ENCODE measurements at regions not wholly inside any gene's neighbourhood (a gene's known extent, or its start where the extent isn't known, plus 50 kb on each side); places are given as distances from the start of the nearest gene placed in this dataset.
"Not testable (repeated sequence)": the region's sequence is repeated elsewhere in the genome, so short reads cannot be mapped to it uniquely, and the experiment has no call there.

- no peak for DNase-seq
These were observed 54.0 kb downstream of the RFPL4B start for GRCh38 chr6:112401083-112401482.

- DNase-seq, result no peak
These were observed 60.0 kb downstream of the RFPL4B start for GRCh38 chr6:112407101-112407590.

GRCh38 chr6:112408522-112408921, 61.4 kb downstream of the RFPL4B start:
- no peak for DNase-seq

GRCh38 chr6:112409311-112409710, 62.2 kb downstream of the RFPL4B start:
- peak; percentile 27 for DNase-seq

- no peak for DNase-seq
These were observed 66.7 kb downstream of the RFPL4B start for GRCh38 chr6:112413780-112414179.

- no peak for DNase-seq
These were observed 68.2 kb downstream of the RFPL4B start for GRCh38 chr6:112415366-112415765.

GRCh38 chr6:112416866-112417265, 69.7 kb downstream of the RFPL4B start:
- peak; percentile 89 for DNase-seq

GRCh38 chr6:112427011-112427410, 79.9 kb downstream of the RFPL4B start:
- not testable (repeated sequence) for DNase-seq

- no peak for DNase-seq
These were observed 80.4 kb downstream of the RFPL4B start for GRCh38 chr6:112427499-112427898.

- DNase-seq, result no peak
These were observed 81.3 kb downstream of the RFPL4B start for GRCh38 chr6:112428477-112428876.

GRCh38 chr6:112429226-112429625, 82.1 kb downstream of the RFPL4B start:
- DNase-seq, result peak; percentile 48

- DNase-seq, result no peak
These were observed 84.7 kb downstream of the RFPL4B start for GRCh38 chr6:112431803-112432202.

- DNase-seq, result no peak
These were observed 85.7 kb downstream of the RFPL4B start for GRCh38 chr6:112432853-112433252.

GRCh38 chr6:112433457-112433856, 86.3 kb downstream of the RFPL4B start:
- no peak for DNase-seq

- no peak for DNase-seq
These were observed 87.8 kb downstream of the RFPL4B start for GRCh38 chr6:112434896-112435435.

- DNase-seq, result peak; percentile 41
These were observed 89.9 kb downstream of the RFPL4B start for GRCh38 chr6:112437058-112437457.

GRCh38 chr6:112439010-112439409, 91.9 kb downstream of the RFPL4B start:
- no peak for DNase-seq

- no peak for DNase-seq
These were observed 92.3 kb downstream of the RFPL4B start for GRCh38 chr6:112439432-112439831.

GRCh38 chr6:112441607-112442006, 94.5 kb downstream of the RFPL4B start:
- no peak for DNase-seq

GRCh38 chr6:112443179-112444065, 96.3 kb downstream of the RFPL4B start:
- DNase-seq, result peak; percentile 86

- DNase-seq, result not testable (repeated sequence)
These were observed 101.7 kb downstream of the RFPL4B start for GRCh38 chr6:112448786-112449185.

GRCh38 chr6:112450663-112451062, 103.5 kb downstream of the RFPL4B start:
- no peak for DNase-seq

GRCh38 chr6:112457886-112458285, 110.8 kb downstream of the RFPL4B start:
- no peak for DNase-seq

GRCh38 chr6:112459758-112460304, 112.7 kb downstream of the RFPL4B start:
- DNase-seq, result no peak

All from fibroblast of skin of abdomen (primary cell).